Right atrium auricular region (tissue), 2 donors: ENCODE measurements at regions not wholly inside any gene's neighbourhood (a gene's known extent, or its start where the extent isn't known, plus 50 kb on each side); places are given as distances from the start of the nearest gene placed in this dataset.

Experiments
- DNase-seq: peaks from one replicate; pipeline ENCODE4 v3.0.0-alpha.2; 2019; ENCODE audit warnings: low spot score
- H3K27ac ChIP-seq, 2 donors: fragments of 200-600 bp; sonication (generic); 1 replicate in 1 of 2; 2 replicates in 1 of 2; pipeline ENCODE4 v1.5.1; 2016 to 2019
- H3K27me3 ChIP-seq, 2 donors: fragments of 200-600 bp; sonication (generic); one replicate each; pipeline versions ENCODE4 v1.5.1 to v1.6.0; 2017 to 2019
- H3K36me3 ChIP-seq: fragments of 200-600 bp; sonication (generic); one replicate; pipeline ENCODE4 v1.5.1; 2016
- H3K4me1 ChIP-seq, 2 donors: fragments of 200-600 bp; sonication (generic); one replicate each; pipeline versions ENCODE4 v1.5.1 to v1.6.0; 2017 to 2019
- H3K4me3 ChIP-seq, 2 donors: fragments of 200-600 bp; sonication (generic); 1 replicate in 1 of 2; 2 replicates in 1 of 2; pipeline ENCODE4 v1.5.1; 2017 to 2019; ENCODE audit warnings: mild to moderate bottlenecking in 1 of 2, moderate library complexity in 1 of 2
- H3K9me3 ChIP-seq, 2 donors: fragments of 200-600 bp; sonication (generic); one replicate each; pipeline ENCODE4 v1.5.1; 2019
- TF ChIP-seq, protein P1 (sequence below), 2 donors: fragments of 200-600 bp; sonication (generic); IDR thresholded peaks; one replicate each; pipeline ENCODE4 v1.5.1; 2019; ENCODE audit warnings: antibody characterized with exemption in 2 of 2

DNA sequence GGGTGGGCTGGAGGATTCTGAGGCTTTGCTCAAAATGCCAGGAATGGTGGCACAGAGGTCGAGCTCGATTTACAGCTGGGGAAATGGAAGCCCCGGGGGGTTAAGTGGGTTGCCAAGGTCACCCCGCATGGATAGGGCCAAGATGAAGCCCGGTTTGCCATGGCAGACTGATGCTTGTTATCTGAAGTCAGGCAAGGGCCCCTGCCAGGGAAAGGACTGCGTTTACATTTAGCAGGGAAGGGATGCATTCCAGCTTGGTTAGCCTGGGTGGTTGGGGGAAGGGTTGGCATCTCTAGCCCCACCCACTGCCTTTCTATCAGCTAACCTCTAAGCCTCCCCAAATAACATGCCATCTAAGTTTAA is 79.0 kb downstream of the RPLP1 start:
- H3K4me3 ChIP-seq: no peak overlapping the region
- DNase-seq: no peak
- H3K4me1 ChIP-seq: no peaks in the 10 kb centered on the region
- no peaks in the 10 kb centered on the region for H3K27me3 ChIP-seq
- no peaks in the 10 kb centered on the region for H3K36me3 ChIP-seq
- H3K9me3 ChIP-seq: no peaks in the 10 kb centered on the region
- no peak overlapping the region for H3K27ac ChIP-seq
- TF ChIP-seq, protein P1, sequence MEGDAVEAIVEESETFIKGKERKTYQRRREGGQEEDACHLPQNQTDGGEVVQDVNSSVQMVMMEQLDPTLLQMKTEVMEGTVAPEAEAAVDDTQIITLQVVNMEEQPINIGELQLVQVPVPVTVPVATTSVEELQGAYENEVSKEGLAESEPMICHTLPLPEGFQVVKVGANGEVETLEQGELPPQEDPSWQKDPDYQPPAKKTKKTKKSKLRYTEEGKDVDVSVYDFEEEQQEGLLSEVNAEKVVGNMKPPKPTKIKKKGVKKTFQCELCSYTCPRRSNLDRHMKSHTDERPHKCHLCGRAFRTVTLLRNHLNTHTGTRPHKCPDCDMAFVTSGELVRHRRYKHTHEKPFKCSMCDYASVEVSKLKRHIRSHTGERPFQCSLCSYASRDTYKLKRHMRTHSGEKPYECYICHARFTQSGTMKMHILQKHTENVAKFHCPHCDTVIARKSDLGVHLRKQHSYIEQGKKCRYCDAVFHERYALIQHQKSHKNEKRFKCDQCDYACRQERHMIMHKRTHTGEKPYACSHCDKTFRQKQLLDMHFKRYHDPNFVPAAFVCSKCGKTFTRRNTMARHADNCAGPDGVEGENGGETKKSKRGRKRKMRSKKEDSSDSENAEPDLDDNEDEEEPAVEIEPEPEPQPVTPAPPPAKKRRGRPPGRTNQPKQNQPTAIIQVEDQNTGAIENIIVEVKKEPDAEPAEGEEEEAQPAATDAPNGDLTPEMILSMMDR (IDR thresholded peaks at IDR 0.05): no peak

DNA sequence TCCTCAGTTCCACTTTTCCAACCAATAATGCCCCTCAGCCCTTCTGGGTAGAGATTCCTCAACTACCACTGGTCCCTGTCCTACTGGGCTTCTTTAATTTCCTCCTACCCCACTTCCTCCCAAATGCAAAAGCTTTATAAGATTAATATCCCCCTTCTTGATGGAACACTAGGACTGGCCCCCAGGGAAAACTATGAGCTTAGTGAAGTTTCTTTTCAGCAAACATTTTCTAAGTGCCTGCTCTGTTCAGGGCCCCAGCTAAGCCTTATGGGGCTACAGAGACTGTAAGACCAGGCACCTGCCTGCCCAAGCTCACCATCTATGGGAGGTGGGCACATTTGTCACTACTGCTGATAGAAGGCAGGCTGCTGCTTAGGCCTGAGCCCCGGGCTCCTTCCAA is 79.4 kb downstream of the RPLP1 start:
- no peaks in the 10 kb centered on the region for H3K27me3 ChIP-seq
- TF ChIP-seq, protein P1 (IDR thresholded peaks at IDR 0.05): no peak
- no peaks in the 10 kb centered on the region for H3K36me3 ChIP-seq
- no peak overlapping the region for H3K4me3 ChIP-seq
- no peaks in the 10 kb centered on the region for H3K9me3 ChIP-seq
- DNase-seq: no peak
- no peak overlapping the region for H3K27ac ChIP-seq
- no peaks in the 10 kb centered on the region for H3K4me1 ChIP-seq

DNA sequence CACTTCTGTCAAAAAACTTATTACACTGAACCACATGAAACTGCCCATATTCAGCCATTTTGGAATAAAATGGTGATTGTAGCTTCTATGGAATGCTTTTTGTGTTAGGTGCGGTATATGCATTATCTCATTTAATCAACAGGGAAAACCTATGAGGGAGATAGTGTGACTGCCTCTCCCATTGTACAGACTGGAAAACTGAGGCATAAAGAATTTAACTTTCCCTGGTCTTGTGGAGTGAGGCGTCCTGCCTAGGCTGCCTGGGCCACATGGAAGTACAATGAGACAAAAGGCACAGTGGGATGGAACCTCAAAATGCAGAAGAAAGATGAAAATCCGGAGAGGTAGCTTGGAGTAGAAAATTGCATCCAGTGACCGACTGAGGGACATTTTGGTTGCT is 80.2 kb downstream of the RPLP1 start:
- Histone ChIP-seq H3K27me3 (no peaks in the 10 kb centered on the region), H3K36me3 (no peaks in the 10 kb centered on the region), H3K4me3 (no peak overlapping the region), H3K27ac (no peak overlapping the region), H3K9me3 (no peaks in the 10 kb centered on the region), H3K4me1 (no peaks in the 10 kb centered on the region)
- DNase-seq: no peak
- TF ChIP-seq, protein P1 (IDR thresholded peaks at IDR 0.05): no peak

DNA sequence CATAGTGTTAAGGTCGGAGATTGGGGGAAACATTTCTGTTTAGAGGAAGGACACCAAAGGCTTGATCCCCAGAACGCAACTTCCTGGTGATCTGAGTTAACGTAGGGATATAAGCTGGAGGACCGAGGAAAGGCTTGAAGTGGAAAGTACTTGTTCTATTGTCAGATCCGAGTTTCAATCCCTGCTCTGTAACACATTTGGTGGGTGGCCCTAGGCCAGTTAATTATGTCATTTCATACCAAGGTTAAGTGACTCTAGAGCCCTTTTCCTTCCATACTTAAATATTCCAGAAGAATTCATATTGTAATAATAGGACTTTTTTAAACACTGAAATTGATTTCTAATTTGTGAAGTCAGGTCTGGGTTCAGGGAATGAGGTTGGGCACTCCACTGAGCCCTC is 80.9 kb downstream of the RPLP1 start:
- H3K36me3 ChIP-seq: no peaks in the 10 kb centered on the region
- H3K4me3 ChIP-seq: no peak overlapping the region
- H3K4me1 ChIP-seq: no peaks in the 10 kb centered on the region
- no peak overlapping the region for H3K27ac ChIP-seq
- no peaks in the 10 kb centered on the region for H3K9me3 ChIP-seq
- TF ChIP-seq, protein P1 (IDR thresholded peaks at IDR 0.05): no peak
- H3K27me3 ChIP-seq: no peaks in the 10 kb centered on the region
- no peak for DNase-seq

DNA sequence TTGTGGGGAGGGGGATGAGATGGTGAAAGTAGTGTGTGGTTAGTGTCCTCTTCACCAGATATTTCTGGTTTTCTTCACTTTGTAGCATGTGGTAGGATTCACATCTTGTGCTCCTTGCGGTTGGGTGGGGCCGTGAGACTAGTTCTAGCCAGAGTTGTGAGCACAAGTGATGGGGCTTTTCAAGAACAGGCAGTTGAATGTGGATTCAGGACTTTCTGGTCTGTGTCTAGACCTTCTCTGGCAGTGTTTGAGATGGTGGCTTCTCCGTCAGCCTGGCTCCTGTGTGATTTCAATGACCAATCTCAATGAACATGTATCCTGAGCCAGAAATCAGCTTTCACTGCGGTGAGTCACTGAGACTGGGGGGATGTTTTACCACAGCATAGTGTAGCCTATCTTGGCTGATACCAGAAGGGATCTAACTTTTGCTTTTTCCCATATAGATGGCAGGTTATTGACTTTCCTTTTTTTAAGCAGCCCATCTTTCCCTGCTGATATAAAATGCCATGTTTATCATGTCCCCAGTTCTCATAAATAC is 82.6 kb downstream of the RPLP1 start:
- H3K4me3 ChIP-seq: no peak overlapping the region
- no peaks in the 10 kb centered on the region for H3K9me3 ChIP-seq
- no peaks in the 10 kb centered on the region for H3K4me1 ChIP-seq
- no peak for DNase-seq
- TF ChIP-seq, protein P1 (IDR thresholded peaks at IDR 0.05): no peak
- no peaks in the 10 kb centered on the region for H3K36me3 ChIP-seq
- no peak overlapping the region for H3K27ac ChIP-seq
- no peaks in the 10 kb centered on the region for H3K27me3 ChIP-seq

DNA sequence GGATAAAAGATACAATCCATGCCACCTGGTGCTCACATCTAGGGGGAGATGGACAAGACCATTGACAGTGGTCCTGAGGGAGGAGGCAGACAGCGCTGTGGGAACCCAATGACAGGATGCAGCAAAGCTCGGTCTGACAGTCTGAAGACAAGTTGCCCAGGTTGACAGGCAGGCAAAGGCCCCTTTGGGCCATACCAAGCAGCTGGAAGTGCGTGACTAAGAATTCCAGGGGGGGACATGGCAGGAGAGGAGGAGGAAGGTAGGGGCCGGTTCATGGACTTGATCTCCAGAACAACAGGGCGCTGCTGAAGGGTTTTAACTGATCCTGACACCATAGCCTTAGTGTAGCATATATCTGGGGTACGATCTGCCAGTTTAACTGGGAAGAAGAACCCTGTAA is 83.4 kb downstream of the RPLP1 start:
- Histone ChIP-seq H3K9me3 (no peaks in the 10 kb centered on the region), H3K27ac (no peak overlapping the region), H3K4me1 (no peaks in the 10 kb centered on the region), H3K27me3 (no peaks in the 10 kb centered on the region), H3K36me3 (no peaks in the 10 kb centered on the region), H3K4me3 (no peak overlapping the region)
- DNase-seq: no peak
- TF ChIP-seq, protein P1 (IDR thresholded peaks at IDR 0.05): no peak
